Activated T-helper 1 cell treated with anti-CD3 and anti-CD28 coated beads, Interleukin-12 subunit alpha, Interleukin-12 subunit beta, Interleukin-2, Interleukin-4 antibody, amounts not matched to agents 30 ng/mL and 10 ng/mL and 1 ng/mL, durations not matched to agents 14 hours and 24 hours and 36 hours (primary cell): ENCODE measurements at regions not wholly inside any gene's neighbourhood (a gene's known extent, or its start where the extent isn't known, plus 50 kb on each side); places are given as distances from the start of the nearest gene placed in this dataset.

Experiments
- DNase-seq: peaks from one replicate; pipeline ENCODE4 v3.0.0; 2021; ENCODE audit warnings: low spot score
- H3K27ac Mint-ChIP-seq: one replicate; pipeline ENCODE4 v1.8.0; 2021; ENCODE audit warnings: mild to moderate bottlenecking, mixed read lengths
- H3K27me3 Mint-ChIP-seq: one replicate; pipeline ENCODE4 v1.8.0; 2022; ENCODE audit warnings: mild to moderate bottlenecking, moderate library complexity, mixed read lengths; ENCODE audit not compliant: insufficient read depth
- H3K36me3 Mint-ChIP-seq: one replicate; pipeline ENCODE4 v1.8.0; 2021; ENCODE audit warnings: low read depth, mixed read lengths
- H3K4me1 Mint-ChIP-seq: one replicate; pipeline ENCODE4 v1.8.0; 2021; ENCODE audit warnings: low read depth, mixed read lengths
- H3K4me3 Mint-ChIP-seq: one replicate; pipeline ENCODE4 v1.8.0; 2021; ENCODE audit warnings: mild to moderate bottlenecking, moderate library complexity, mixed read lengths
- H3K9me3 Mint-ChIP-seq: one replicate; pipeline ENCODE4 v1.8.0; 2021; ENCODE audit warnings: mixed read lengths
- intact Hi-C: fragments of 100-400 bp; cut with micrococcal nuclease; formaldehyde crosslinking; loops from one replicate; pipeline ENCODE4 v1.15.1; 2024

DNA sequence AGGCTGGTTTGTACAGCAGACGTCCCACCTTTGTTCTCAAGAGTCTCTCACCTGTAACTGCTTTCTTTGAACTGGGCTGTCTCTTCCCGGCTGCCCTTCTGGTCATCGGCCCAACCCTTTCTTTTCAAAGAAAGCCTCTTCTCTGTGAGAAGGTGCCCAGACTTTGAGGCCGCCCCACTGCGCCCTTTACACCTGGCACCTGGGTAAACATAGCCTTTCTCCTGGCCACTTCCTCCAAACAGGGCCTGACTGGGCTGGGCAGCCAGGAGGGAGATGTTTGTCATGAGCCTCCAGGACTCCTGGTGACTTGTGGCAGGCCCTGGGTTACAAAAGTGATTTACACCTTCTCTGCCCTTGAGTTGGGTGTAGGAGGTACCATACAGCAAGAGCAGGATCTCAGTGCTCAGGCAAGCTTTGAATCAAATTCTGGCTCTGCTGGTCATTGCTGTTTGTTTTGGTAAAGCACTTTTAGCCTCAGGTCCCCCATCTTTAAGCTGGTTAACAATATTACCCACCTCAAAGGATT lies 127.2 kb upstream of the CXCL14 start:
- no peaks in the 10 kb centered on the region for H3K36me3 Mint-ChIP-seq
- no peaks in the 10 kb centered on the region for H3K9me3 Mint-ChIP-seq

DNA sequence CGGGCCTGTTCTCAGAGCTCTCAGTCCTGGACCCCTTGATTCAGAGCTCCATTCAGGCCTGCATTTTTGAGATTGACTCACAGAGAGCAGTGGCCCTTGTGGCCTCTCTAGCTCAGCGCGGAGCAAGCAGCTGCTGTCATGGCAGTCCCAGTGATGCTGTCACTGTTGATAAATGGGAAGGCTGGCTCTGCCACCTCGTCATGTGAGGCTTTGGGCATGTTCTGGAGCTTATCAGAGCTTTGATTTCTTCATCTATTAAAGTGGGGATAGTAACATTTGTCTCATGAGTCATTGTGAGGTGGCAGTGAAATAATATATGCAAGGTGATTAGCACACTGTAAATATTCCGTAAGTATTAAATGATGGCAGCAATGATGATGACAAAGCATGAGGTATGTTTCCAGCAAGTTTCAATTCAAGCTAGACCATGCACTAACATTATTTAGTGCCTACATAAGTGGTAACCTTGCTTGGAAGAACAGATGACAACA lies 126.4 kb upstream of the CXCL14 start:
- H3K27ac Mint-ChIP-seq: no peak overlapping the region
- H3K4me3 Mint-ChIP-seq: no peak overlapping the region
- intact Hi-C loops: no loop called here
- H3K36me3 Mint-ChIP-seq: no peaks in the 10 kb centered on the region
- no peaks in the 10 kb centered on the region for H3K4me1 Mint-ChIP-seq
- H3K9me3 Mint-ChIP-seq: no peaks in the 10 kb centered on the region
- DNase-seq: no peak
- peaks cover 2% of the 10 kb centered on the region for H3K27me3 Mint-ChIP-seq

More for the DNA sequence above, 127.2 kb upstream of the CXCL14 start:
- Mint-ChIP-seq H3K4me1 (no peaks in the 10 kb centered on the region), H3K4me3 (no peak overlapping the region), H3K27me3 (peaks cover 4% of the 10 kb centered on the region), H3K27ac (no peak overlapping the region)
- intact Hi-C loops: no loop called here
- no peak for DNase-seq

DNA sequence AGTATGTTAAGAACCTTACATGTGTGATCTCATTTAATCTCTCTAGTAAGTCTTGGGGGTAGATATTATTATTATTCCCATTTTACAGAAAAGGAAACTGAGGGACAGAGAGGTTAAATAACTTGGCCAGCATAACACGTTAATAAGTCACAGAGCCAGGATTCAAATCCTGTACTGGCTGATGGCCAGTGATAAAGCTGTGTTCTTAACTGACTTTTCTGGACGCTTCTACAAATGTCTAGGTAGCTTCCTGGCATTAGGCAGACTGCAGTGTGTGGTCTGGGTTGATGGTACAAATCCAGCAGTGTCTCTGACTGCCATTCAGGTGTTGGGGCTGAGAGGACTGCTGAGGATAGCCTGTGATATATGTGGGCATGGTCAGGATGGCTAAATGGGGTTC lies 125.8 kb upstream of the CXCL14 start:
- Mint-ChIP-seq H3K27ac (no peak overlapping the region), H3K9me3 (no peaks in the 10 kb centered on the region), H3K4me3 (no peak overlapping the region), H3K4me1 (no peaks in the 10 kb centered on the region), H3K27me3 (peaks cover 2% of the 10 kb centered on the region), H3K36me3 (no peaks in the 10 kb centered on the region)
- no peak for DNase-seq
- intact Hi-C loops: no loop called here

DNA sequence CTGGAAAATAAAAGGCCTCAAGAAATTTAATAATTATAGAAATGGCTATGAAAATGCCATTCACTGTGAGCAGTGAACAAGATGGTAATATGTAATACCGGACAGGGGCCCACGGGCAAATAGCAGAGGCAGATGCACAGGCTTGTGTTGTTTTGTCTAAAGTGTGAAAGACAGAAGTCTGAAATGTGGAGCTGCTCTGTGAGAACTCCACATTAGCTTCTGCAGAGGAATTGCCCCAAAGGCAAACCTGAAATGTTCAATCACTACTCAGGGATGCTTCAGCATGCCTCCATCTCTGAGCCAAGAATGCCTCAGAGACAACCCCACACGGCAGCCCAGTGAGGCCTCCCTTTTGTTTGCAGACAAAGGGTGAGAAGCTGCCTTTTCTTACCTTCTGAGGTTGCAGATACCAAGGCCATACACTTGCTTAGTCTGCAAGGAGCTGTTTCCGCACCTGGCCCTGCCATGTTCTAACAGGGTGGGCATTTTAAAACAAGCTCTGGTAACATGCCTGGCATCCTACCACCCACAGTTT lies 124.3 kb upstream of the CXCL14 start:
- intact Hi-C loops: no loop called here
- H3K27me3 Mint-ChIP-seq: no peaks in the 10 kb centered on the region
- H3K9me3 Mint-ChIP-seq: no peaks in the 10 kb centered on the region
- H3K4me1 Mint-ChIP-seq: no peaks in the 10 kb centered on the region
- DNase-seq: no peak
- H3K27ac Mint-ChIP-seq: no peak overlapping the region
- H3K4me3 Mint-ChIP-seq: no peak overlapping the region
- no peaks in the 10 kb centered on the region for H3K36me3 Mint-ChIP-seq

DNA sequence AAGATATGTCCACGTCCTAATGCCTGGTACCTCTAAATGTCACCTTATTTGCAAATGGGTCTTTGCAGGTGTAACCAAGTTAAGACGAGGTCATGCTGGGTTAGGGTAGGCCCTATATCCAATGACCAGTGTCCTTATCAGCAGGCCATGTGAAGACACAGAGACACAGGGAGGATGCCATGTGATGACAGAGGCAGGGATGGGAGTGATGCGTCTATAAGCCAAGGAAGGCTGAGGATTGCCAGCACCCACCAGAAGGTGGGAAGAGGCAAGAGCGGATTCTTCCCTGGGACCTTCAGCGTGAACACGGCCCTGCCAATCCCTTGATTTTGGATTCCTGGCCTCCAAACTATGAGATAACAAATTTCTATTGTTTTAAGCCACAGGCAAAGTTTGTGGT lies 123.4 kb upstream of the CXCL14 start:
- Mint-ChIP-seq H3K9me3 (no peaks in the 10 kb centered on the region), H3K27me3 (no peaks in the 10 kb centered on the region), H3K4me3 (no peak overlapping the region), H3K4me1 (no peaks in the 10 kb centered on the region), H3K27ac (no peak overlapping the region), H3K36me3 (no peaks in the 10 kb centered on the region)
- intact Hi-C loops: no loop called here
- no peak for DNase-seq

DNA sequence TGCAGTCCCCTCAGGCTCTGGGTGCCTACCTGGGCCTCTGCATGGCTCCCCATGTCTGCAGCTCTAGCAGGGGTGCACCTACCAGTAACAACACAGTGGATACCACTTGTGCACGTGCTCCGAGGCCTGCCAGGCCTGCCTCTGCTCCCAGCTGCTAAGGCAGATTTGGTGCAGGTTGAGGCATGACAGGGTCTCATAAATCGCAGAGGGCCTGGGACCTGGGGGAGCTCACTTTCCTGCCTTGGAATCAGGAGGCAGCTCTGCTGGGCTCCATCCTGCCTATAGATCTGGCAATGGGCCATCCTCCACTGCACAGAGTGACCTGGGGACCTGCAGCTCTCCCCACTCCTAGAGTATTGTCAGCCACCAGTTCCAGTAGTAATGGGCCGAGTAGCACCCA lies 121.9 kb upstream of the CXCL14 start:
- Mint-ChIP-seq H3K27me3 (no peaks in the 10 kb centered on the region), H3K4me3 (no peak overlapping the region), H3K9me3 (no peaks in the 10 kb centered on the region), H3K4me1 (no peaks in the 10 kb centered on the region), H3K27ac (no peak overlapping the region), H3K36me3 (no peaks in the 10 kb centered on the region)
- intact Hi-C loops: no loop called here
- DNase-seq: no peak

DNA sequence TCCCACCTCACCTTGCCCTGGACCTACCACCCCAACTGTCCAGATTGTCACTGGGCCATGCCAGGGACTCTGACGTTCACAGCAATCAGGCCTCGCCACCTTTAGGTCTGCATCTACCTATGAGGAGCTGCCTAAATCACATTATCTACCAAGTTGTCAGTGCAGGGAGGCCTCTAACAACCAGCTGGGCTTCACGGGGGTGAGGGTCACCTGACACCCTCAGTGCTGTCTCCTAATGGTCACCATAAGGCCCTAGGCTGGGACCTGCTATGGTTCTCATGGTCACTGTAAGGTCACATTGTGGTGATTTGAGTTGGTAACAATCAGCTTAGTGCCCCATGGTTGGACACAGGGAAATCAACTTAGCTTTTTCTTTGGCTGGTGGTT lies 119.2 kb upstream of the CXCL14 start:
- H3K4me1 Mint-ChIP-seq: no peaks in the 10 kb centered on the region
- no peak overlapping the region for H3K4me3 Mint-ChIP-seq
- H3K36me3 Mint-ChIP-seq: no peaks in the 10 kb centered on the region
- intact Hi-C loops: no loop called here
- peaks cover 3% of the 10 kb centered on the region for H3K27me3 Mint-ChIP-seq
- DNase-seq: no peak
- no peaks in the 10 kb centered on the region for H3K9me3 Mint-ChIP-seq
- H3K27ac Mint-ChIP-seq: no peak overlapping the region

DNA sequence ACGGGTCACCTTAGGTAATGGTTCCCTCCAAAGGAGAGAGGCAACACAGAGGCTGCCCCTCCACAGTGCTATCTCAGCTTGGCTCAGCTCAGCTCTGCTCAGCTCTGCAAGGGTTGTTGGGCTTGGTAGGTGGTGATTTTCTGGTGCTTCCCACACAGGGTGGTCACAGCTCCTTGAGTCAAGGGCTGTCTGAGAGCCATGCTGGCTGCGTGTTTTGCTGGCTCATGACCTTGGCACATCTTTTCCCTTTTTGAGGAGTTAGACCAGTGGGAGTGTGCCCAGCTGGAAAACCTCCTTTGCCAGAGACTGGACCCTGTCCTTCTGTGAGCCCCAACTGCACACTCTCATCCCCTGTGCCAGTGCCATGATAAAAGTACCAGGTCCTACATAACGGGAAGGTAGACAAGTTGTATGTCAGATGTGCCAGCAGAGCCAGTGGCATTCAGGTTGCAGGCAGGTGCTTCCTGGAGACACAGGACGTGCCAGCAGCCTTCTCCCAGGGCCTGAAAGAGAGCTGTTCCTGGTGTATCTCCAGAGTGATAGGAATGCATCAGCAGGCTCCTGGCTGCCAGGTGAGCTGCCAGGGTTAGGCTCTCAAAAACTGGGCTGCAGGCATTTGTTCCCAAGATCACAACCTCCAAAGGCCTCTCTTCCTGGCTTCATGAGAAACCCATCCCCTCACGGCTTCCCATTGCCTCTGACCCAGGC lies 118.6 kb upstream of the CXCL14 start:
- Mint-ChIP-seq H3K9me3 (no peaks in the 10 kb centered on the region), H3K36me3 (no peaks in the 10 kb centered on the region), H3K4me3 (no peak overlapping the region), H3K27me3 (peaks cover 3% of the 10 kb centered on the region), H3K27ac (no peak overlapping the region), H3K4me1 (no peaks in the 10 kb centered on the region)
- intact Hi-C loops: no loop called here
- no peak for DNase-seq

DNA sequence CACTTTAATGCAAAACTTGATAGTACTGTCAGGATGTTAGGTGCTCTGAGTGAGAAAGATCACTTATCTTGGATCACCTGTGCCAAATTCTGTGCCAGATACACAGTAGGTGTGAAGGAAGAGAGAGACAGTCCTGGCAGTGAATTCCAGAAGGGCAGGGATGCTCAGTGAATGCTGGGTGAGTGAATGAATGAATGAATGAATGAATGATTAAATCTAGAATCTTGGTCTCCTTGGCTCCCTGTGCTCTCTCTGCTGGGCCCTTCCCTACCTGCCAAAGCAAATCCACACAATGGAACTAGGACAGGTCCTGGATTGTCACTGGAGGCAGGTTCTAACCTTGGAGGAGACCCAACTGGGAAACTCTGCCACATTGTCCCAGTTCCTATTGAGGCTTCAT lies 117.5 kb upstream of the CXCL14 start:
- intact Hi-C loops: no loop called here
- Mint-ChIP-seq H3K9me3 (no peaks in the 10 kb centered on the region), H3K27ac (no peak overlapping the region), H3K4me1 (no peaks in the 10 kb centered on the region), H3K4me3 (no peak overlapping the region), H3K27me3 (peaks cover 3% of the 10 kb centered on the region), H3K36me3 (no peaks in the 10 kb centered on the region)
- no peak for DNase-seq

DNA sequence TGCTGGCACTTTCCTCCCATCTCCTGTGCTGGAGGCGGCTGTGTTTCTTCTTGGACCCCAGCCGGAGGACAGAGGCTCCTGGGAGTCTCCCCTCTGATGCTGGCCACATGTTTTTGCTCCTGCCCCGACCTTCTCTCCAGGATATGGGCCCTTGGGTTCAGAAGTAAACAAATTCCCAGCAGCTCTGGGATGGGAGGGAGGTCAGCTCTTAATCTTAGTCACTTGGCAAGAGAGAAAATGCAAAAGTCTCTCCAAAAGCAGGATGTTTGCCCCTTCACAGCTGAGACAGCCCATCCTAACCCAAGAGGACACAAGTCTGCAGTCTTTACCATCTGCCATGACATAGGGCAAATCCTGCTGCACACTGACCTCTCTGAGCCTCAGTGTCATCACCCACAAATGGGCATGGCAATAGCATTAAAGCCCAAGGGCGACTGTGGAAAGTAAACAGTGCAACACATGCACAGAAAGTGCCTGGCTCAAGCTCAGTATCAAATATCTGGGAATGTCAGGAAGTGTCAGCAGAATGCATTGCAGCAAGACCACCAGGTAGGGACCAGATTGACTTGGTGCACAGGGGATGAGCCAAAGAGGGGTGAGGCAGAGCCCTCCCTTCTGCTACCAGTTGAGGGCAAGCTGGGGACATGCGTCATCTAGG lies 117.0 kb upstream of the CXCL14 start:
- Mint-ChIP-seq H3K27ac (no peak overlapping the region), H3K27me3 (peaks cover 3% of the 10 kb centered on the region), H3K4me3 (no peak overlapping the region), H3K9me3 (no peaks in the 10 kb centered on the region), H3K36me3 (no peaks in the 10 kb centered on the region), H3K4me1 (no peaks in the 10 kb centered on the region)
- intact Hi-C loops: no loop called here
- no peak for DNase-seq

DNA sequence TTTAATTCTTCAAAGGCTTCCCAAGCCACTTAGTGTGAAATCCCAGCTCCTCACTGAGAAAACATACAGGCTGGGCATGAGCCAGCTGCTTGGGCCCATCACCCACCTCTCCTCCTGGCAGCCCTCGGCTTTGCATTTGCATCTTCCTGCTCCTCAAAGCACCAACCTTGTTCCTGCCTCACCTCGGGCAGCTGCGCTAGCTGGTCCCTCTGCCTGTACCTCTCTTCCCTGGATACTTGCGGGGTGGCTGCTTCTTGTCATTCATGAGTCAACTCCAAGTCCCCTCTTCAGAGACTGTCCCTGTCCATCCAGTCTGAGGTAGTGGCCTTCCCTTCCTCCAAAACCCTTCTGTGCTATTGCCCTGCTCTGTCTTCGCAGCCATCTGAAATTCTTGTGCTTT lies 116.1 kb upstream of the CXCL14 start:
- intact Hi-C loops: no loop called here
- Mint-ChIP-seq H3K4me1 (no peaks in the 10 kb centered on the region), H3K4me3 (no peak overlapping the region), H3K27me3 (peaks cover 3% of the 10 kb centered on the region), H3K27ac (no peak overlapping the region), H3K36me3 (no peaks in the 10 kb centered on the region), H3K9me3 (no peaks in the 10 kb centered on the region)
- no peak for DNase-seq

DNA sequence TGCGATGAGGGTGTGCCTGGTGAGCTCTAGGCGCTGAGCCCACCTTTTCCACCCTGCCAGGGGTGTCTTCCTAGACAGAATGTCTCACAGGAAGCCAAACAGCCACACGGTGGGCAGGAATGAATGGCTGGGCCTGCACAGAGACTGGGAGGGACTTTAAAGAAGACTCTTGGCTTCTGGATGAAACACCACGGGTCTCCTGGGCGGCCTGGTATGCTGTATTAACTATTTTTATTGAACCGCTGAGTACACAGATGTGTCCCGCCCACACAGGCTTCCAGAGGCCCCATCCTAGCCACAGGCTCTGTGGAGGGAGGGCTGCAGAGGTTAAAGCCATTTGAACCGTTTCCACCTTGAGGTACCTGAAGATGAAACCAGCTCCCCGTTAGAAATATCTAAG lies 115.2 kb upstream of the CXCL14 start:
- no peaks in the 10 kb centered on the region for H3K36me3 Mint-ChIP-seq
- no peak for DNase-seq
- H3K27ac Mint-ChIP-seq: no peak overlapping the region
- intact Hi-C loops: no loop called here
- no peaks in the 10 kb centered on the region for H3K4me1 Mint-ChIP-seq
- H3K9me3 Mint-ChIP-seq: no peaks in the 10 kb centered on the region
- H3K4me3 Mint-ChIP-seq: no peak overlapping the region
- peaks cover 3% of the 10 kb centered on the region for H3K27me3 Mint-ChIP-seq

DNA sequence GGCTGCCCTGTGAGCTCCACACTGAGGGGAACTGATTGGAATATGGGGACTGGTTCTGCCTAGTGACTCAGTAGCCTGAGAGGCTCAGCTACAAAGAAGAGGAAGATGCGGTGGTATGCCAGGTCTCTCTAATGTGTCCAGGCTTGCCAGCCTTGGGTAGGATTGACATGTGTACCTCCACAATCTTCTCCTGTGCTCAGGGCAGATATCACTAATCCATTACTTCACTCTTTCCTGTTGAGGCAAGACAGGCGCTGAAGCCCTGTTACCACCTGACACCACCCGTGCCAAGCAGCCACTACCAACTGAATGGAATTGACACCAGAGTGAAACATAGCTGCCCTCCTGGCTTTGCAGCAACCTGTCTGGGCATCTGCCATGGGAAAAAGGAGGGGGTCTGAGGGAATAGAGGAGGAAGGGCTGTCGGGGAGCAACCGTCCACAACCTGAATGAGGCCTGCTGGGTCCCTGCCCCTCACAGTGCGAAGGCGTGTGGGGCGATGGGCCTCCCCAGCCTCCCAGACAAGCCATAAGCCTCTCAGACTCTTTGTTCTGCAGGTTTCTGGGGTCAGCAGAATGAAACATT lies 114.7 kb upstream of the CXCL14 start:
- no peak overlapping the region for H3K4me3 Mint-ChIP-seq

More for the DNA sequence above, 114.7 kb upstream of the CXCL14 start:
- Mint-ChIP-seq H3K4me1 (no peaks in the 10 kb centered on the region), H3K36me3 (no peaks in the 10 kb centered on the region), H3K27me3 (peaks cover 3% of the 10 kb centered on the region), H3K27ac (no peak overlapping the region), H3K9me3 (no peaks in the 10 kb centered on the region)
- no peak for DNase-seq
- intact Hi-C loops: no loop called here
